ENCODE measurements at regions not wholly inside any gene's neighbourhood (a gene's known extent, or its start where the extent isn't known, plus 50 kb on each side); places are given as distances from the start of the nearest gene placed in this dataset.

DNA sequence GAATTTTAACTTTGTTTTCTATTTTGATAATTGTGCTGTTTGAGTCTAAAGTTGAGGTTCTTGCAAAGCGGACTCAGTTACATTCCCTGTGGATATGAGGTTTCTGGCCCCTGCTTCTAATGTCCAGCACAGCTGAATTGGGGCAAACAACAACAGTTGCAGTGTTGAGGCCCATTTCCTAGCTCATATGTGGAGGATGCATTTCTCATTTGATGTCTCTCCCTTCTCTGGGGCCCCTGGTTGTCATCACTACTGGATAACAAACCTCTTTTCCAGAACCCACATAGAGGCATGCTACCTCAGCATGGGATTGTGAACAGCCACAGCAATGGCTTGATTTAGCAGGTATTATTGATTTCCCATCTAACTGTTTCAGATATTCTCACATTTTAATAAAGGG, 208.2 kb upstream of the VSTM2A start:
- TF ChIP-seq, protein P1, sequence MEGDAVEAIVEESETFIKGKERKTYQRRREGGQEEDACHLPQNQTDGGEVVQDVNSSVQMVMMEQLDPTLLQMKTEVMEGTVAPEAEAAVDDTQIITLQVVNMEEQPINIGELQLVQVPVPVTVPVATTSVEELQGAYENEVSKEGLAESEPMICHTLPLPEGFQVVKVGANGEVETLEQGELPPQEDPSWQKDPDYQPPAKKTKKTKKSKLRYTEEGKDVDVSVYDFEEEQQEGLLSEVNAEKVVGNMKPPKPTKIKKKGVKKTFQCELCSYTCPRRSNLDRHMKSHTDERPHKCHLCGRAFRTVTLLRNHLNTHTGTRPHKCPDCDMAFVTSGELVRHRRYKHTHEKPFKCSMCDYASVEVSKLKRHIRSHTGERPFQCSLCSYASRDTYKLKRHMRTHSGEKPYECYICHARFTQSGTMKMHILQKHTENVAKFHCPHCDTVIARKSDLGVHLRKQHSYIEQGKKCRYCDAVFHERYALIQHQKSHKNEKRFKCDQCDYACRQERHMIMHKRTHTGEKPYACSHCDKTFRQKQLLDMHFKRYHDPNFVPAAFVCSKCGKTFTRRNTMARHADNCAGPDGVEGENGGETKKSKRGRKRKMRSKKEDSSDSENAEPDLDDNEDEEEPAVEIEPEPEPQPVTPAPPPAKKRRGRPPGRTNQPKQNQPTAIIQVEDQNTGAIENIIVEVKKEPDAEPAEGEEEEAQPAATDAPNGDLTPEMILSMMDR (IDR thresholded peaks at IDR 0.05) = no peak
- no peak for TF ChIP-seq POLR2A (IDR thresholded peaks at IDR 0.05)
